ENCODE measurements at regions not wholly inside any gene's neighbourhood (a gene's known extent, or its start where the extent isn't known, plus 50 kb on each side); places are given as distances from the start of the nearest gene placed in this dataset.

GRCh38 chr18:59083136-59083818 lies 56.4 kb upstream of the SEC11C start:
- no peak overlapping the region for H3K27ac ChIP-seq
- no peak for TF ChIP-seq CTCF (conservative IDR thresholded peaks at IDR 0.05)

- peak overlapping the region; percentile 14; the same call in 1 of the 2 replicates for H3K27ac ChIP-seq
- no peak for TF ChIP-seq CTCF (conservative IDR thresholded peaks at IDR 0.05)
Measured at GRCh38 chr18:59085126-59085794, 54.4 kb upstream of the SEC11C start.

- peak overlapping the region; percentile 14; the same call in 1 of the 2 replicates for H3K27ac ChIP-seq
- TF ChIP-seq CTCF (conservative IDR thresholded peaks at IDR 0.05) = no peak
Measured at GRCh38 chr18:59085797-59086196, 53.9 kb upstream of the SEC11C start.

- TF ChIP-seq CTCF (conservative IDR thresholded peaks at IDR 0.05) = no peak
Measured at GRCh38 chr18:59086522-59086921, 53.2 kb upstream of the SEC11C start.

GRCh38 chr18:59087391-59087790 lies 52.3 kb upstream of the SEC11C start:
- TF ChIP-seq CTCF (conservative IDR thresholded peaks at IDR 0.05) = no peak
- H3K27ac ChIP-seq = no peak overlapping the region

More at GRCh38 chr18:59086522-59086921, 53.2 kb upstream of the SEC11C start:
- H3K27ac ChIP-seq = no peak overlapping the region
